Effector memory CD8-positive, alpha-beta T cell (primary cell): ENCODE measurements at regions not wholly inside any gene's neighbourhood (a gene's known extent, or its start where the extent isn't known, plus 50 kb on each side); places are given as distances from the start of the nearest gene placed in this dataset.
"Not testable (repeated sequence)": the region's sequence is repeated elsewhere in the genome, so short reads cannot be mapped to it uniquely, and the experiment has no call there.

Source experiments
- ATAC-seq: fragments of 150-1000 bp; cut with Tn5 transposase; replicated peaks from 2 replicates; pipeline ENCODE4 v1.10.0; 2021; ENCODE audit warnings: mild to moderate bottlenecking, moderate library complexity
- DNase-seq, 3 experiments: peaks; one replicate each; pipeline ENCODE4 v3.0.0; 2021
- H3K27ac Mint-ChIP-seq, 2 donors: one replicate each; pipeline ENCODE4 v1.8.0; 2022; ENCODE audit warnings: mild to moderate bottlenecking in 2 of 2, mixed read lengths in 2 of 2, moderate library complexity in 2 of 2
- H3K27me3 Mint-ChIP-seq, 2 donors: one replicate each; pipeline ENCODE4 v1.8.0; 2022; ENCODE audit warnings: mixed read lengths in 2 of 2
- H3K36me3 Mint-ChIP-seq: one replicate; pipeline ENCODE4 v1.8.0; 2022; ENCODE audit warnings: mild to moderate bottlenecking, moderate library complexity, mixed read lengths; ENCODE audit not compliant: insufficient read depth
- H3K4me1 Mint-ChIP-seq, 2 donors: one replicate each; pipeline ENCODE4 v1.8.0; 2022; ENCODE audit warnings: low read depth in 2 of 2, mixed read lengths in 2 of 2
- H3K4me3 Mint-ChIP-seq, 2 donors: one replicate each; pipeline ENCODE4 v1.8.0; 2022; ENCODE audit warnings: mild to moderate bottlenecking in 2 of 2, mixed read lengths in 2 of 2, moderate library complexity in 2 of 2
- H3K9me3 Mint-ChIP-seq, 2 donors: one replicate each; pipeline ENCODE4 v1.8.0; 2022; ENCODE audit warnings: mixed read lengths in 2 of 2

GRCh38 chr10:77740396-77740795, 102.8 kb upstream of the KCNMA1 start:
- H3K27me3 Mint-ChIP-seq = peaks cover 16 to 21% of the 10 kb centered on the region in 2 donors
- not testable (repeated sequence) for DNase-seq, H3K27ac Mint-ChIP-seq, H3K4me3 Mint-ChIP-seq, H3K9me3 Mint-ChIP-seq, H3K36me3 Mint-ChIP-seq, ATAC-seq, H3K4me1 Mint-ChIP-seq

- Mint-ChIP-seq H3K27ac (no peak overlapping the region), H3K9me3 (peaks cover 0 to 3% of the 10 kb centered on the region in 2 donors), H3K4me1 (peaks cover 0 to 6% of the 10 kb centered on the region in 2 donors), H3K27me3 (peaks cover 16 to 25% of the 10 kb centered on the region in 2 donors), H3K36me3 (no peaks in the 10 kb centered on the region), H3K4me3 (no peak overlapping the region)
- DNase-seq = no peak
- ATAC-seq = no peak
These were observed 101.0 kb upstream of the KCNMA1 start for GRCh38 chr10:77738496-77739158.

- Mint-ChIP-seq H3K9me3 (peaks cover 0 to 3% of the 10 kb centered on the region in 2 donors), H3K36me3 (no peaks in the 10 kb centered on the region), H3K27me3 (peaks cover 8 to 23% of the 10 kb centered on the region in 2 donors), H3K4me3 (no peak overlapping the region), H3K27ac (no peak overlapping the region), H3K4me1 (peaks cover 0 to 6% of the 10 kb centered on the region in 2 donors)
- ATAC-seq (no peak), DNase-seq (no peak)
These were observed 100.0 kb upstream of the KCNMA1 start for GRCh38 chr10:77737608-77738007.

- H3K4me1 Mint-ChIP-seq, H3K27ac Mint-ChIP-seq, DNase-seq, H3K4me3 Mint-ChIP-seq, ATAC-seq, H3K36me3 Mint-ChIP-seq, H3K9me3 Mint-ChIP-seq: not testable (repeated sequence)
- H3K27me3 Mint-ChIP-seq = peaks cover 17 to 19% of the 10 kb centered on the region in 2 donors
These were observed 97.5 kb upstream of the KCNMA1 start for GRCh38 chr10:77735136-77735535.

DNA sequence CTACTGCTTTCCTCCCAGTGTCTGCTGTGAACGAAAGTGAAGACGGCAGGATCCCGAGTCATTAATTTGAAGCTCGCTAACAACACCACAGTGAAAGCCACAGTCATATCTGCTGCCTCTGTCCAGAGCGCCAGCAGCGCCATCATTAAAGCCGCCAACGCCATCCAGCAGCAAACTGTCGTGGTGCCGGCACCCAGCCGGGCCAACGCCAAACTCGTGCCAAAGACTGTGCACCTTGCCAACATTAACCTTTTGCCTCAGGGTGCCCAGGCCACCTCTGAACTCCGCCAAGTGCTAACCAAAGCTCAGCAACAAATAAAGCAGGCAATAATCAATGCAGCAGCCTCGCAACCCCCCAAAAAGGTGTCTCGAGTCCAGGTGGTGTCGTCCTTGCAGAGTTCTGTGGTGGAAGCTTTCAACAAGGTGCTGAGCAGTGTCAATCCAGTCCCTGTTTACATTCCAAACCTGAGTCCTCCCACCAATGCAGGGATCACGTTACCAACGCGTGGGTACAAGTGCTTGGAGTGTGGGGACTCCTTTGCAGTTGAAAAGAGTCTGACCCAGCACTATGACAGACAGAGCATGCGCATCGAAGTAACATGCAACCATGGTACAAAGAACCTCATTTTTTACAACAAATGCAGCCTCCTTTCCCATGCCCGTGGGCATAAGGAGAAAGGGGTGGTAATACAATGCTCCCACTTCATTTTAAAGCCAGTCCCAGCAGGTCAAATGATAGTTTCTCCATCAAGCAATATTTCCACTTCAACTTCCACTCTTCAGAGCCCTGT, 94.8 kb upstream of the KCNMA1 start:
- ATAC-seq (no peak), DNase-seq (no peak)
- H3K36me3 Mint-ChIP-seq = peaks cover 4% of the 10 kb centered on the region
- no peak overlapping the region for H3K27ac Mint-ChIP-seq
- H3K4me1 Mint-ChIP-seq = no peaks in the 10 kb centered on the region
- peaks cover 14 to 16% of the 10 kb centered on the region in 2 donors for H3K27me3 Mint-ChIP-seq
- no peak overlapping the region for H3K4me3 Mint-ChIP-seq
- peaks cover 0 to 1% of the 10 kb centered on the region in 2 donors for H3K9me3 Mint-ChIP-seq

GRCh38 chr10:77727481-77727880, 89.9 kb upstream of the KCNMA1 start:
- H3K4me3 Mint-ChIP-seq = no peak overlapping the region
- H3K4me1 Mint-ChIP-seq = peaks cover 0 to 3% of the 10 kb centered on the region in 2 donors
- H3K9me3 Mint-ChIP-seq = peaks cover 0 to 7% of the 10 kb centered on the region in 2 donors
- H3K36me3 Mint-ChIP-seq = peaks cover 4% of the 10 kb centered on the region
- ATAC-seq = no peak
- H3K27ac Mint-ChIP-seq = peak overlapping the region in 1 of 2 donors; percentile 42
- H3K27me3 Mint-ChIP-seq = peaks cover 0 to 10% of the 10 kb centered on the region in 2 donors
- no peak for DNase-seq

- peak overlapping the region; percentile 11 to 23 for H3K27ac Mint-ChIP-seq
- H3K27me3 Mint-ChIP-seq = peaks cover 0 to 10% of the 10 kb centered on the region in 2 donors
- H3K4me3 Mint-ChIP-seq = no peak overlapping the region
- H3K36me3 Mint-ChIP-seq = peaks cover 4% of the 10 kb centered on the region
- DNase-seq (no peak), ATAC-seq (peak; percentile 47)
- peaks cover 0 to 7% of the 10 kb centered on the region in 2 donors for H3K9me3 Mint-ChIP-seq
- peaks cover 0 to 3% of the 10 kb centered on the region in 2 donors for H3K4me1 Mint-ChIP-seq
These were observed 89.1 kb upstream of the KCNMA1 start for GRCh38 chr10:77726732-77727131.

GRCh38 chr10:77726301-77726700, 88.7 kb upstream of the KCNMA1 start:
- H3K4me3 Mint-ChIP-seq = no peak overlapping the region
- peak overlapping the region; percentile 11 to 23 for H3K27ac Mint-ChIP-seq
- peaks cover 0 to 10% of the 10 kb centered on the region in 2 donors for H3K27me3 Mint-ChIP-seq
- peaks cover 0 to 7% of the 10 kb centered on the region in 2 donors for H3K9me3 Mint-ChIP-seq
- H3K4me1 Mint-ChIP-seq = peaks cover 0 to 3% of the 10 kb centered on the region in 2 donors
- ATAC-seq (no peak), DNase-seq (no peak)
- peaks cover 4% of the 10 kb centered on the region for H3K36me3 Mint-ChIP-seq

GRCh38 chr10:77724820-77725219, 87.2 kb upstream of the KCNMA1 start:
- Mint-ChIP-seq H3K9me3 (peaks cover 0 to 7% of the 10 kb centered on the region in 2 donors), H3K4me1 (peaks cover 0 to 3% of the 10 kb centered on the region in 2 donors), H3K36me3 (no peaks in the 10 kb centered on the region), H3K27ac (no peak overlapping the region), H3K4me3 (no peak overlapping the region), H3K27me3 (no peaks in the 10 kb centered on the region)
- ATAC-seq (no peak), DNase-seq (no peak)

DNA sequence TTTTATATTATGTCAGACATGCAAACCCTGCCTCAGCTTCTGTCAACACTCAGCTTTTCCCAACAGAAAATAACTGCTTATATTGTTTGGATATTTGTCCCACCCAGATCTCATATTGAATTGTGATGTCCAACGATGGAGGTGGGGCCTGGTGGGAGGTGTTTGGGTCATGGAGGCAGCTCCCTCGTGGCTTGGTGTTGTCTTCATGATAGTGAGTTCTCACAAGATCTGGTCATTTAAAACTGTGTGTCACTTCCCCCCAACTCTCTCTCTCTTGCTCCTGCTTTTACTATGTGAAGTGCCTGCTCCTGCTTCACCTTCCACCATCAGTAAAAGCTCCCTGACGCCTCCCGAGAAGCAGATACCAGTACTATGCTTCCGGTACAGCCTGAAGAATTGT, 85.8 kb upstream of the KCNMA1 start:
- DNase-seq (no peak), ATAC-seq (no peak)
- peaks cover 3 to 5% of the 10 kb centered on the region in 2 donors for H3K4me1 Mint-ChIP-seq
- H3K27me3 Mint-ChIP-seq = peaks cover under 1 to 10% of the 10 kb centered on the region in 2 donors
- no peak overlapping the region for H3K4me3 Mint-ChIP-seq
- no peak overlapping the region for H3K27ac Mint-ChIP-seq
- peaks cover 0 to 7% of the 10 kb centered on the region in 2 donors for H3K9me3 Mint-ChIP-seq
- no peaks in the 10 kb centered on the region for H3K36me3 Mint-ChIP-seq

GRCh38 chr10:77722956-77723355, 85.3 kb upstream of the KCNMA1 start:
- not testable (repeated sequence) for H3K4me1 Mint-ChIP-seq, DNase-seq, ATAC-seq, H3K36me3 Mint-ChIP-seq, H3K9me3 Mint-ChIP-seq, H3K4me3 Mint-ChIP-seq, H3K27ac Mint-ChIP-seq
- H3K27me3 Mint-ChIP-seq = peaks cover 5 to 14% of the 10 kb centered on the region in 2 donors

- no peak for ATAC-seq
- peaks cover 2 to 3% of the 10 kb centered on the region in 2 donors for H3K4me1 Mint-ChIP-seq
- no peaks in the 10 kb centered on the region for H3K36me3 Mint-ChIP-seq
- H3K4me3 Mint-ChIP-seq = no peak overlapping the region
- DNase-seq = no peak
- H3K27ac Mint-ChIP-seq = no peak overlapping the region
- H3K27me3 Mint-ChIP-seq = peaks cover 6 to 18% of the 10 kb centered on the region in 2 donors
- H3K9me3 Mint-ChIP-seq = peaks cover 0 to 6% of the 10 kb centered on the region in 2 donors
These were observed 84.2 kb upstream of the KCNMA1 start for GRCh38 chr10:77721815-77722214.

- H3K27me3 Mint-ChIP-seq = peaks cover 14 to 29% of the 10 kb centered on the region in 2 donors
- no peak for DNase-seq
- H3K9me3 Mint-ChIP-seq = no peaks in the 10 kb centered on the region
- no peak overlapping the region for H3K4me3 Mint-ChIP-seq
- H3K36me3 Mint-ChIP-seq = no peaks in the 10 kb centered on the region
- peaks cover 2 to 3% of the 10 kb centered on the region in 2 donors for H3K4me1 Mint-ChIP-seq
- H3K27ac Mint-ChIP-seq = no peak overlapping the region
- ATAC-seq = no peak
These were observed 81.3 kb upstream of the KCNMA1 start for GRCh38 chr10:77718957-77719356.

DNA sequence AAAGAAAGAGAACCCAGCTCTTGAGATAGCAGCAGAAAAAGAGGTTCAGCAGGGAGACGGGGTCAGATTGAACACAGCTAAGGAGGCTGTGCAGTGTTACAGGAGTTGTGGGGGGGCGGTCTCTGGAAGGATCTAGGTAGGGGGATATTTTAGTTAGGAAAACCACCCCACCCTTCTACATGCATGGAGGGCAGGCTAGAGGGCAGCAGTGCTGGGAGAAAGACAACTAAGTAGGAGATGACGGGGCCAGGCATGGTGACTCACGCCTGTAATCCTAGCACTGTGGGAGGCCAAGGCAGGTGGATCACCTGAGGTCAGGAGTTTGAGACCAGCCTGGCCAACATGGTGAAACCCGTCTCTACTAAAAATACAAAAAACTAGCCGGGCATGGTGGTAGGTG, 80.7 kb upstream of the KCNMA1 start:
- H3K4me3 Mint-ChIP-seq, H3K9me3 Mint-ChIP-seq, H3K36me3 Mint-ChIP-seq, ATAC-seq, H3K4me1 Mint-ChIP-seq, DNase-seq: not testable (repeated sequence)
- H3K27ac Mint-ChIP-seq = peak overlapping the region in 1 of 2 donors; percentile 55
- H3K27me3 Mint-ChIP-seq = peaks cover 21 to 35% of the 10 kb centered on the region in 2 donors
